Transverse colon (tissue), 4 donors: ENCODE measurements at regions not wholly inside any gene's neighbourhood (a gene's known extent, or its start where the extent isn't known, plus 50 kb on each side); places are given as distances from the start of the nearest gene placed in this dataset.

ENCODE experiments used
- DNase-seq: peaks from one replicate; pipeline ENCODE4 v3.0.0-alpha.2; 2019
- H3K27ac ChIP-seq, 4 donors: fragments of 200-600 bp; sonication (generic); 2 replicates each; pipeline ENCODE4 v1.5.1; 2016 to 2018; ENCODE audit warnings: inconsistent platforms in 4 of 4
- H3K27me3 ChIP-seq: fragments of 200-600 bp; sonication (generic); 2 replicates; pipeline ENCODE4 v1.5.1; 2017; ENCODE audit warnings: inconsistent platforms
- H3K36me3 ChIP-seq, 4 donors: fragments of 200-600 bp; sonication (generic); 2 replicates each; pipeline ENCODE4 v1.5.1; 2017 to 2019; ENCODE audit warnings: inconsistent platforms in 4 of 4
- H3K4me1 ChIP-seq, 4 donors: fragments of 200-600 bp; sonication (generic); 2 replicates each; pipeline ENCODE4 v1.5.1; 2017 to 2020; ENCODE audit warnings: inconsistent platforms in 4 of 4
- H3K4me3 ChIP-seq, 4 donors: fragments of 200-600 bp; sonication (generic); 1 replicate in 1 of 4; 2 replicates in 3 of 4; pipeline versions ENCODE4 v1.5.1 to v1.6.1; 2017 to 2019; ENCODE audit warnings: inconsistent platforms in 4 of 4
- H3K9me3 ChIP-seq, 2 donors: fragments of 200-600 bp; sonication (generic); 2 replicates each; pipeline ENCODE4 v1.5.1; 2017 to 2019; ENCODE audit warnings: inconsistent platforms in 2 of 2
- CTCF ChIP-seq, 5 experiments: fragments of 200-600 bp in 3 of 5; fragments of 450-650 bp in 2 of 5; sonication (generic) in 3 of 5; IDR thresholded peaks; 1 replicate in 2 of 5; 2 replicates in 3 of 5; pipeline ENCODE4 v1.5.1; 2016 to 2017; ENCODE audit warnings: antibody characterized with exemption in 5 of 5, inconsistent platforms in 3 of 5, mild to moderate bottlenecking in 2 of 5, moderate library complexity in 1 of 5
- EP300 ChIP-seq: sonication (generic); formaldehyde crosslinking; IDR thresholded peaks from one replicate; pipeline ENCODE4 v1.6.1; 2017; ENCODE audit warnings: antibody characterized with exemption, low read depth
- POLR2A ChIP-seq: fragments of 450-650 bp; IDR thresholded peaks from one replicate; pipeline ENCODE4 v1.6.1; 2016; ENCODE audit warnings: antibody characterized with exemption, mild to moderate bottlenecking, moderate library complexity
- POLR2AphosphoS5 ChIP-seq, 3 donors: sonication (generic); formaldehyde crosslinking; IDR thresholded peaks; one replicate each; pipeline ENCODE4 v1.6.1; 2016; ENCODE audit warnings: antibody characterized with exemption in 3 of 3
- WGBS, 2 donors: methylation state at CpG; one replicate each; pipeline ENCODE4 v1.1.5; 2018; ENCODE audit warnings: low coverage in 1 of 2; 5-methylcytosine and 5-hydroxymethylcytosine counted together
- in situ Hi-C, 4 donors: fragments of 200-750 bp; cut with MboI; loops; one replicate each; pipeline versions ENCODE4 v1.15.0 to v1.15.1; 2017; ENCODE audit warnings: low sequenced_read_pairs in 3 of 4, low pct_ligation_motif_present in 1 of 4, low pct_unique_long_range_greater_than_20kb in 1 of 4
- intact Hi-C: fragments of 100-400 bp; cut with DNase I; formaldehyde crosslinking; loops from one replicate; pipeline ENCODE4 v1.15.1; 2023; ENCODE audit warnings: low total_unique reads

- H3K36me3 ChIP-seq = peaks cover 0 to 16% (median 7%) of the 10 kb centered on the region in 4 donors
- H3K27ac ChIP-seq = no peak overlapping the region
- no peaks in the 10 kb centered on the region for H3K27me3 ChIP-seq
- intact Hi-C loops (no loop called here), in situ Hi-C loops (no loop called here)
- no peak for DNase-seq
- H3K4me3 ChIP-seq = no peak overlapping the region
- H3K9me3 ChIP-seq = no peaks in the 10 kb centered on the region
- H3K4me1 ChIP-seq = peaks cover 0 to 5% (median 2%) of the 10 kb centered on the region in 4 donors
- TF ChIP-seq POLR2AphosphoS5 (IDR thresholded peaks at IDR 0.05) (no peak), CTCF (IDR thresholded peaks at IDR 0.05) (no peak), POLR2A (no peak), EP300 (no peak)
- WGBS, 2 donors = 67 to 76% methylated on average over 1 of the region's 1 CpG
Measured at GRCh38 chr6:144746902-144747469, 461.9 kb downstream of the UTRN start.

GRCh38 chr6:144749263-144749662 is 464.1 kb downstream of the UTRN start:
- Histone ChIP-seq H3K27ac (no peak overlapping the region), H3K27me3 (no peaks in the 10 kb centered on the region), H3K4me1 (peaks cover 0 to 5% (median 0%) of the 10 kb centered on the region in 4 donors), H3K4me3 (no peak overlapping the region), H3K36me3 (peaks cover 0 to 16% (median 8%) of the 10 kb centered on the region in 4 donors), H3K9me3 (no peaks in the 10 kb centered on the region)
- DNase-seq = no peak
- intact Hi-C loops (no loop called here), in situ Hi-C loops (no loop called here)
- WGBS, 2 donors = 51 to 54% methylated on average over 3 of the region's 3 CpGs
- TF ChIP-seq POLR2AphosphoS5 (IDR thresholded peaks at IDR 0.05) = peak in 1 of 3 donors; percentile 19
- no peak for TF ChIP-seq CTCF (IDR thresholded peaks at IDR 0.05)

- H3K27ac ChIP-seq = no peak overlapping the region
- H3K4me1 ChIP-seq = no peaks in the 10 kb centered on the region
- H3K27me3 ChIP-seq = no peaks in the 10 kb centered on the region
- no peak overlapping the region for H3K4me3 ChIP-seq
- no peaks in the 10 kb centered on the region for H3K9me3 ChIP-seq
- in situ Hi-C loops (no loop called here), intact Hi-C loops (no loop called here)
- no peak for DNase-seq
- 82 to 83% methylated on average over 2 of the region's 2 CpGs for WGBS, 2 donors
- H3K36me3 ChIP-seq = peaks cover 0 to 16% (median 7%) of the 10 kb centered on the region in 4 donors
- no peak for TF ChIP-seq CTCF (IDR thresholded peaks at IDR 0.05)
- no peak for TF ChIP-seq EP300
- no peak for TF ChIP-seq POLR2A
- no peak for TF ChIP-seq POLR2AphosphoS5 (IDR thresholded peaks at IDR 0.05)
Measured at GRCh38 chr6:144753023-144753705, 468.0 kb downstream of the UTRN start.

GRCh38 chr6:144756469-144756868 is 471.3 kb downstream of the UTRN start:
- Histone ChIP-seq H3K36me3 (peaks cover 0 to 10% (median 4%) of the 10 kb centered on the region in 4 donors), H3K4me3 (no peak overlapping the region), H3K27ac (no peak overlapping the region), H3K9me3 (no peaks in the 10 kb centered on the region), H3K4me1 (no peaks in the 10 kb centered on the region), H3K27me3 (no peaks in the 10 kb centered on the region)
- WGBS, 2 donors = 59 to 74% methylated on average over 2 of the region's 2 CpGs
- DNase-seq = no peak
- in situ Hi-C loops = no loop called here
- intact Hi-C loops = no loop called here
- TF ChIP-seq POLR2A (no peak), POLR2AphosphoS5 (IDR thresholded peaks at IDR 0.05) (no peak), CTCF (IDR thresholded peaks at IDR 0.05) (no peak), EP300 (no peak)
